ENCODE measurements at regions not wholly inside any gene's neighbourhood (a gene's known extent, or its start where the extent isn't known, plus 50 kb on each side); places are given as distances from the start of the nearest gene placed in this dataset.

GRCh38 chr11:29353833-29354232 lies 663.0 kb downstream of the KCNA4 start:
- TF ChIP-seq, protein P1, sequence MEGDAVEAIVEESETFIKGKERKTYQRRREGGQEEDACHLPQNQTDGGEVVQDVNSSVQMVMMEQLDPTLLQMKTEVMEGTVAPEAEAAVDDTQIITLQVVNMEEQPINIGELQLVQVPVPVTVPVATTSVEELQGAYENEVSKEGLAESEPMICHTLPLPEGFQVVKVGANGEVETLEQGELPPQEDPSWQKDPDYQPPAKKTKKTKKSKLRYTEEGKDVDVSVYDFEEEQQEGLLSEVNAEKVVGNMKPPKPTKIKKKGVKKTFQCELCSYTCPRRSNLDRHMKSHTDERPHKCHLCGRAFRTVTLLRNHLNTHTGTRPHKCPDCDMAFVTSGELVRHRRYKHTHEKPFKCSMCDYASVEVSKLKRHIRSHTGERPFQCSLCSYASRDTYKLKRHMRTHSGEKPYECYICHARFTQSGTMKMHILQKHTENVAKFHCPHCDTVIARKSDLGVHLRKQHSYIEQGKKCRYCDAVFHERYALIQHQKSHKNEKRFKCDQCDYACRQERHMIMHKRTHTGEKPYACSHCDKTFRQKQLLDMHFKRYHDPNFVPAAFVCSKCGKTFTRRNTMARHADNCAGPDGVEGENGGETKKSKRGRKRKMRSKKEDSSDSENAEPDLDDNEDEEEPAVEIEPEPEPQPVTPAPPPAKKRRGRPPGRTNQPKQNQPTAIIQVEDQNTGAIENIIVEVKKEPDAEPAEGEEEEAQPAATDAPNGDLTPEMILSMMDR (conservative IDR thresholded peaks at IDR 0.05; ENCODE audit: low read length): no peak
- no peak for TF ChIP-seq EZH2phosphoT487 (IDR thresholded peaks at IDR 0.05; ENCODE audit: borderline replicate concordance)

All from Loucy (cell line).